ENCODE measurements at regions not wholly inside any gene's neighbourhood (a gene's known extent, or its start where the extent isn't known, plus 50 kb on each side); places are given as distances from the start of the nearest gene placed in this dataset.

DNA sequence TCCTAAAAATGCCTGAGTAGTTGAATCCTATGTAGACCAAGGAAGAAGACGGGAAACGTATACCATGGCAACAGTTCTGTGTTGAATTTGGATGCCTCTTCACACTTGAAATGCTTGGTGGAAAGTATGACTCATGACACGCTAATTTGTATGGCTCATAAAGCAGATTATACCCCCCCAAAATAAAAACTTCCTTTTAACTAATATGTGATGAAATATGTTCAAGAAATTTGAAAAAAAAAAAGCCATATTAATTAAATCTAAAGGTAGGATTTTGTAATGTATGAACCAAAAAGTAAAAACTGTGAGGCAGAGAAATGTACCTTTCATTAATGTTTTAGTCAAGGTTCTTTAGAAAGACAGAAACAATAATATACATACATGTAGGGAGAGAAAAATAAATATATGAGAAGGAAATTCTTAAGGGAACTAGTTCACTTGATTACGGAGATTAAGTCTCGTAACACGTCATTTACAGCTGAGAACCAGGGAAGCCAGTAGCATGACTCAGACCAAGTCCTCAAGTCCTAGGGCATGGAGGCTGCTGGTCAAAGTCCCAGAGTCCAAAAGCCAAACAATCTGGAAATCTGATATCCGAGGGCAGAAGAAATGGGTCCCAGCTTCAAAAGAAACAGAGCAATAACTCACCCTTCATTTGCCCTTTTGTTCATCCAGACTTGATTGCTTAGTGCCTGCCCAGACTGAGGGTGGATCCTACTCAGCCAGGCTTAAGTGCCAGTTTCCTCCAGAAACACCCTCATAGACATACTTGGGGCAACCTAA, 485.1 kb downstream of the SEMA3D start:
- no peak for TF ChIP-seq CTCF (IDR thresholded peaks at IDR 0.05; ENCODE audit: borderline replicate concordance, insufficient read depth, low read depth, low read length)
- H3K4me3 ChIP-seq (ENCODE audit: low read depth, low read length), result no peak overlapping the region

DNA sequence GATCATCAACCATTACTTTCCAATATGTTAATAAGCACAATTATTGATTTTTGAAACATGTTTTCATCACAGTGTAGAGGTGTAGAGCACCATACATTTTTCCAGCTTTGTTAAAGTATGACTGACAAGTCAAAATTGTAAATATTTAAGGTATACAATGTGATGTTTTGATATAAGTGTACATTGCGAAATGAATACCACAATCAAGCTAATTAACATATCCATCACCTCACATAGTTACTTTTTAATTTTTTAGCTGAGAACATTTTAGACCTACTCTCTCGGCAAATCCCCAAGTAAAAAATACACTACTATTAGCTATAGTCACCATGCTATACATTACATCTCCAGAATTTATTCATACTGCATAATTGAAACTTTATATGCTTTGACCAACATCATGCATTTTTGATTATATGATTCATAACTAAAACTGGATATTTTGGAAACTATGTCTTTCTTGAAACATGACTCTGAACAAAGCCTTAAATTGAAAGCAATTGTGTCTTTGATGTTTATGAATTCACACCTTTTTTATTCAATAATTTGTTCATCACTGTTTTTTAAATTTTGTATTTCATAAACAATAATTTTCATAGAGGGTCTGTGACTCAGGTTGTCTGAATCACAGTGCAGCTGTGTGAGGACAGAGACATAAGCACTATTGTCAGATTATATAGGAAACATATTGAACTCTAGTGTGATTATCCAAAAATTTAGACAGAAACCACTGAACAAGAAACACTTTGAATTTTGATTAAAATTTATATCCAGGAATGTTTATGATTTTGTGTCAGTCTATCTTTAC, 486.1 kb downstream of the SEMA3D start:
- TF ChIP-seq CTCF (IDR thresholded peaks at IDR 0.05; ENCODE audit: borderline replicate concordance, insufficient read depth, low read depth, low read length), result no peak
- no peak overlapping the region for H3K4me3 ChIP-seq (ENCODE audit: low read depth, low read length)

DNA sequence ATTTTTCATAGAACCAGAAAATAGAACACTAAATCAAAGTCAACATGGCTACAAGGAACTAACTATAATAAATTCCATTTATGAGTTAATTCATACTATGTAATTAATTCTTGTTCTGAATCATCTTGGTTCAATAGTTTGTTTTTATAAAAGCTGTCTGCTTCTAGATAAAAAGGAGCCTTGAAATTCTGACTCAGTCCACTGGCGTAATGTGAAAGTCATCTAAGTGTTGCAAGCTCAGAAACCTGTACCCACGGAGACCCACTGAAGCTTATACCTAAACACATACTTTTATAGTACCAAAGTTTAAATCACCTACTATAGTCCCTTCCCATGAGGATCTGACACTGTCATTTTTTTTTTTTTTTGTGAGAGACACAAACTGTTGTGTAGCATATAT, 489.4 kb downstream of the SEMA3D start:
- TF ChIP-seq CTCF (IDR thresholded peaks at IDR 0.05; ENCODE audit: borderline replicate concordance, insufficient read depth, low read depth, low read length), result no peak
- H3K4me3 ChIP-seq (ENCODE audit: low read depth, low read length), result no peak overlapping the region

- TF ChIP-seq CTCF (IDR thresholded peaks at IDR 0.05; ENCODE audit: borderline replicate concordance, insufficient read depth, low read depth, low read length), result no peak
- no peak overlapping the region for H3K4me3 ChIP-seq (ENCODE audit: low read depth, low read length)
These were observed 493.4 kb downstream of the SEMA3D start for GRCh38 chr7:84693483-84693882.

- TF ChIP-seq CTCF (IDR thresholded peaks at IDR 0.05; ENCODE audit: borderline replicate concordance, insufficient read depth, low read depth, low read length), result no peak
- H3K4me3 ChIP-seq (ENCODE audit: low read depth, low read length), result no peak overlapping the region
These were observed 494.1 kb upstream of the SEMA3A start for GRCh38 chr7:84688671-84689070.

GRCh38 chr7:84686373-84686772, 491.8 kb upstream of the SEMA3A start:
- no peak for TF ChIP-seq CTCF (IDR thresholded peaks at IDR 0.05; ENCODE audit: borderline replicate concordance, insufficient read depth, low read depth, low read length)
- no peak overlapping the region for H3K4me3 ChIP-seq (ENCODE audit: low read depth, low read length)

Data from GM12875 (cell line).